Neural progenitor cell (in vitro differentiated cells): ENCODE measurements at regions not wholly inside any gene's neighbourhood (a gene's known extent, or its start where the extent isn't known, plus 50 kb on each side); places are given as distances from the start of the nearest gene placed in this dataset.

ENCODE experiments used
- DNase-seq: peaks from one replicate; pipeline ENCODE4 v3.0.0-alpha.2; 2016; ENCODE audit warnings: low spot score
- H2AFZ ChIP-seq: fragments of 200-600 bp; sonication (generic); replicated peaks from 2 replicates; pipeline ENCODE4 v1.6.1; 2016; ENCODE audit warnings: antibody characterized with exemption
- H3F3A ChIP-seq: fragments of 200-600 bp; sonication (generic); 2 replicates; pipeline ENCODE4 v1.6.1; 2016; ENCODE audit warnings: antibody characterized with exemption, low read depth
- H3K27ac ChIP-seq: fragments of 200-600 bp; sonication (generic); 2 replicates; pipeline ENCODE4 v1.5.1; 2016; ENCODE audit warnings: mild to moderate bottlenecking
- H3K27me3 ChIP-seq: fragments of 200-600 bp; sonication (generic); 2 replicates; pipeline ENCODE4 v1.6.1; 2016; ENCODE audit warnings: mild to moderate bottlenecking, moderate library complexity
- H3K36me3 ChIP-seq: fragments of 200-600 bp; sonication (generic); 2 replicates; pipeline ENCODE4 v1.5.1; 2016
- H3K4me1 ChIP-seq: fragments of 200-600 bp; sonication (generic); 2 replicates; pipeline ENCODE4 v1.6.1; 2016; ENCODE audit warnings: mixed run types
- H3K4me2 ChIP-seq: fragments of 200-600 bp; sonication (generic); 2 replicates; pipeline ENCODE4 v1.6.1; 2016
- H3K4me3 ChIP-seq: fragments of 200-600 bp; sonication (generic); 2 replicates; pipeline ENCODE4 v1.5.1; 2016
- H3K79me2 ChIP-seq: fragments of 200-600 bp; sonication (generic); 2 replicates; pipeline ENCODE4 v1.6.1; 2016; ENCODE audit warnings: low read depth
- H3K9ac ChIP-seq: fragments of 200-600 bp; sonication (generic); 2 replicates; pipeline ENCODE4 v1.6.1; 2016
- H3K9me3 ChIP-seq: fragments of 200-600 bp; sonication (generic); 2 replicates; pipeline ENCODE4 v1.5.1; 2016; ENCODE audit warnings: low read depth
- H4K20me1 ChIP-seq: fragments of 200-600 bp; sonication (generic); 2 replicates; pipeline ENCODE4 v1.6.1; 2016; ENCODE audit warnings: low read depth
- H3K27ac Mint-ChIP-seq: 3 replicates; pipeline ENCODE4 v1.8.0; 2021; ENCODE audit warnings: mixed read lengths
- H3K27me3 Mint-ChIP-seq: 2 replicates; pipeline ENCODE4 v1.8.0; 2022; ENCODE audit warnings: low read depth, mild to moderate bottlenecking, inconsistent platforms, moderate library complexity, mixed read lengths; ENCODE audit not compliant: insufficient read depth
- H3K36me3 Mint-ChIP-seq: 3 replicates; pipeline ENCODE4 v1.8.0; 2021; ENCODE audit warnings: mixed read lengths
- H3K4me1 Mint-ChIP-seq: 3 replicates; pipeline ENCODE4 v1.8.0; 2021; ENCODE audit warnings: mixed read lengths
- H3K4me3 Mint-ChIP-seq: 3 replicates; pipeline ENCODE4 v1.8.0; 2021; ENCODE audit warnings: mild to moderate bottlenecking, moderate library complexity, mixed read lengths
- H3K9me3 Mint-ChIP-seq: 3 replicates; pipeline ENCODE4 v1.8.0; 2020; ENCODE audit warnings: mixed read lengths
- EZH2 ChIP-seq: fragments of 200-600 bp; sonication (generic); IDR thresholded peaks from 2 replicates; pipeline ENCODE4 v1.6.1; 2017; ENCODE audit warnings: antibody characterized with exemption, mild to moderate bottlenecking, moderate library complexity
- EZH2phosphoT487 ChIP-seq: fragments of 200-600 bp; sonication (generic); IDR thresholded peaks from 2 replicates; pipeline ENCODE4 v1.6.1; 2017; ENCODE audit warnings: antibody characterized with exemption
- TF ChIP-seq, protein P1 (sequence below): fragments of 200-600 bp; sonication (generic); IDR thresholded peaks from 2 replicates; pipeline ENCODE4 v1.5.1; 2017; ENCODE audit warnings: antibody characterized with exemption, mild to moderate bottlenecking

DNA sequence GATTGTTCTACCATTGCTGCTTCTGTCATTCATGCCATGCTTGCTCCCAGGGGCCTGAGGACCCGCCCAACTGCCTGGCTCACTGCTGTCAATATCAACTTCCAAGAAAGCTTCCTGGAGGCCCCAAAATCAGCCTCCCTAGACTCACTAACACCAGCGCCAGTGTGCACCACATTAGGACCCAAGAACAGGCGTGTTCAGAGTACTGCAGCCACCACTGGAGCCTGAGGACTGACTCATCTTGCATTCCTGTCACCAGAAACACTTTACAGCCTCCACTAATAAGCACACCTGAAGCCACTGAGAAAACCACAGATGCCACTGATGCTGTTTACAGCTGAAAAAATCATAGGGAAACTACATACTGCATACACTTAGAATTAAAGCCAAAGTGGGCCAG lies 1284.3 kb downstream of the TYW1 start:
- no peak overlapping the region for H3K27ac Mint-ChIP-seq
- H3K4me1 Mint-ChIP-seq: peaks cover 7% of the 10 kb centered on the region
- no peaks in the 10 kb centered on the region for H3K36me3 Mint-ChIP-seq
- peaks cover 2% of the 10 kb centered on the region for H3K9me3 Mint-ChIP-seq
- H4K20me1 ChIP-seq: no peaks in the 10 kb centered on the region
- H3K27me3 ChIP-seq: no peaks in the 10 kb centered on the region
- no peaks in the 10 kb centered on the region for H3F3A ChIP-seq
- H3K9me3 ChIP-seq: no peaks in the 10 kb centered on the region
- DNase-seq: no peak
- no peak overlapping the region for H3K27ac ChIP-seq
- no peaks in the 10 kb centered on the region for H3K4me1 ChIP-seq
- no peaks in the 10 kb centered on the region for H3K79me2 ChIP-seq
- TF ChIP-seq, protein P1, sequence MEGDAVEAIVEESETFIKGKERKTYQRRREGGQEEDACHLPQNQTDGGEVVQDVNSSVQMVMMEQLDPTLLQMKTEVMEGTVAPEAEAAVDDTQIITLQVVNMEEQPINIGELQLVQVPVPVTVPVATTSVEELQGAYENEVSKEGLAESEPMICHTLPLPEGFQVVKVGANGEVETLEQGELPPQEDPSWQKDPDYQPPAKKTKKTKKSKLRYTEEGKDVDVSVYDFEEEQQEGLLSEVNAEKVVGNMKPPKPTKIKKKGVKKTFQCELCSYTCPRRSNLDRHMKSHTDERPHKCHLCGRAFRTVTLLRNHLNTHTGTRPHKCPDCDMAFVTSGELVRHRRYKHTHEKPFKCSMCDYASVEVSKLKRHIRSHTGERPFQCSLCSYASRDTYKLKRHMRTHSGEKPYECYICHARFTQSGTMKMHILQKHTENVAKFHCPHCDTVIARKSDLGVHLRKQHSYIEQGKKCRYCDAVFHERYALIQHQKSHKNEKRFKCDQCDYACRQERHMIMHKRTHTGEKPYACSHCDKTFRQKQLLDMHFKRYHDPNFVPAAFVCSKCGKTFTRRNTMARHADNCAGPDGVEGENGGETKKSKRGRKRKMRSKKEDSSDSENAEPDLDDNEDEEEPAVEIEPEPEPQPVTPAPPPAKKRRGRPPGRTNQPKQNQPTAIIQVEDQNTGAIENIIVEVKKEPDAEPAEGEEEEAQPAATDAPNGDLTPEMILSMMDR: no peak
- TF ChIP-seq EZH2: no peak
- no peak for TF ChIP-seq EZH2phosphoT487
- H3K9ac ChIP-seq: no peak overlapping the region
- no peak overlapping the region for H3K4me3 ChIP-seq
- no peaks in the 10 kb centered on the region for H3K27me3 Mint-ChIP-seq
- no peak overlapping the region for H3K4me2 ChIP-seq
- no peak overlapping the region for H2AFZ ChIP-seq
- no peak overlapping the region for H3K4me3 Mint-ChIP-seq
- no peaks in the 10 kb centered on the region for H3K36me3 ChIP-seq

DNA sequence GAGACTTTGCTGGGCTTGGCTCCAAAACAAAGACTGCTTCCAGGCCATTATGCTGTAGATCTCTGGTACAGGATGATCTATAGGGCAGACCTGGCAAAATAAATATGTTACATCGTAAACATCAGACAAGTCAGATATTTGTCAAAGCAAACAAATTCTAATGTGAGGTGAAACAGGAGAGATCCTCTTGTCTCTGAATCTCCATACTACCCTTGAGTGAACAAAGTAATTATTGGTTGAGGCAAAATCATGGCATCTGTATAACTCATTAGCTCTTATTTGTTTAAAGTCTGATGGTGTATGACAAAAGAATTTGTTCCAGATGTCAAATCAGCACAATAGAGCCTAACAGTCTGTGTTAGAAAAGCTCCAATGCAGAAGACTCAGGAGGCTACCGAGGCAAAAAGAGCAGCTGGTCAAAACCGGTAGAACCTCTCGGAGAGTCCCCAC lies 1291.5 kb downstream of the TYW1 start:
- H3K36me3 Mint-ChIP-seq: no peaks in the 10 kb centered on the region
- H3K4me3 Mint-ChIP-seq: no peak overlapping the region
- H3K27ac Mint-ChIP-seq: no peak overlapping the region
- no peaks in the 10 kb centered on the region for H3K4me1 Mint-ChIP-seq
- Histone ChIP-seq H3K9ac (no peak overlapping the region), H3K4me3 (no peak overlapping the region), H2AFZ (no peak overlapping the region), H3F3A (no peaks in the 10 kb centered on the region), H4K20me1 (no peaks in the 10 kb centered on the region), H3K4me1 (no peaks in the 10 kb centered on the region), H3K27ac (no peak overlapping the region), H3K79me2 (no peaks in the 10 kb centered on the region), H3K27me3 (no peaks in the 10 kb centered on the region), H3K4me2 (no peak overlapping the region), H3K36me3 (no peaks in the 10 kb centered on the region), H3K9me3 (no peaks in the 10 kb centered on the region)
- TF ChIP-seq, protein P1: no peak
- TF ChIP-seq EZH2phosphoT487 (no peak), EZH2 (no peak)
- no peak for DNase-seq
- no peaks in the 10 kb centered on the region for H3K27me3 Mint-ChIP-seq
- H3K9me3 Mint-ChIP-seq: peaks cover 7% of the 10 kb centered on the region

DNA sequence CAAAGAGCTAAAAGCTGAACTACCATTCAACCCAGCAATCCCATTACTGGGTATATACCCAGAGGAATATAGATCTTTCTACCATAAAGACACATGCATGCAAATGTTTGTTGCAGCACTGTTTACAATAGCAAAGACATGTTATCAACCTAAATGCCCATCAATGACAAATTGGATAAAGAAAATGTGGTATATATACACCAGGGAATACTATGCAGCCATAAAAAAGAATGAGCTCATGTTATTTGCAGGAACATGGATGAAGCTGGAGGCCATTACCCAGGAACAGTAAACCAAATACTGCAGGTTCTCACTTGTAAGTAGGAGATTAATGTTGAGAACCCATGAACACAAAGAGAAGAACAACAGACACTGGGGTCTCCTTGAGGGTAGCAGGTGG lies 1295.1 kb downstream of the TYW1 start:
- Histone ChIP-seq H3K79me2 (no peaks in the 10 kb centered on the region), H3K27me3 (no peaks in the 10 kb centered on the region), H3K27ac (no peak overlapping the region), H3K9ac (no peak overlapping the region), H2AFZ (no peak overlapping the region), H3K4me3 (no peak overlapping the region), H3K9me3 (no peaks in the 10 kb centered on the region), H3K4me1 (no peaks in the 10 kb centered on the region), H4K20me1 (no peaks in the 10 kb centered on the region), H3K4me2 (no peak overlapping the region), H3F3A (no peaks in the 10 kb centered on the region), H3K36me3 (no peaks in the 10 kb centered on the region)
- Mint-ChIP-seq H3K4me3 (no peak overlapping the region), H3K9me3 (peaks cover 13% of the 10 kb centered on the region), H3K27ac (no peak overlapping the region), H3K4me1 (no peaks in the 10 kb centered on the region), H3K36me3 (peaks cover 2% of the 10 kb centered on the region), H3K27me3 (no peaks in the 10 kb centered on the region)
- TF ChIP-seq EZH2phosphoT487: no peak
- no peak for TF ChIP-seq EZH2
- TF ChIP-seq, protein P1: no peak
- no peak for DNase-seq
